ENCODE measurements at regions not wholly inside any gene's neighbourhood (a gene's known extent, or its start where the extent isn't known, plus 50 kb on each side); places are given as distances from the start of the nearest gene placed in this dataset.

GRCh38 chr12:77334806-77335205 is 269.4 kb upstream of the E2F7 start:
- TF ChIP-seq, protein P1, sequence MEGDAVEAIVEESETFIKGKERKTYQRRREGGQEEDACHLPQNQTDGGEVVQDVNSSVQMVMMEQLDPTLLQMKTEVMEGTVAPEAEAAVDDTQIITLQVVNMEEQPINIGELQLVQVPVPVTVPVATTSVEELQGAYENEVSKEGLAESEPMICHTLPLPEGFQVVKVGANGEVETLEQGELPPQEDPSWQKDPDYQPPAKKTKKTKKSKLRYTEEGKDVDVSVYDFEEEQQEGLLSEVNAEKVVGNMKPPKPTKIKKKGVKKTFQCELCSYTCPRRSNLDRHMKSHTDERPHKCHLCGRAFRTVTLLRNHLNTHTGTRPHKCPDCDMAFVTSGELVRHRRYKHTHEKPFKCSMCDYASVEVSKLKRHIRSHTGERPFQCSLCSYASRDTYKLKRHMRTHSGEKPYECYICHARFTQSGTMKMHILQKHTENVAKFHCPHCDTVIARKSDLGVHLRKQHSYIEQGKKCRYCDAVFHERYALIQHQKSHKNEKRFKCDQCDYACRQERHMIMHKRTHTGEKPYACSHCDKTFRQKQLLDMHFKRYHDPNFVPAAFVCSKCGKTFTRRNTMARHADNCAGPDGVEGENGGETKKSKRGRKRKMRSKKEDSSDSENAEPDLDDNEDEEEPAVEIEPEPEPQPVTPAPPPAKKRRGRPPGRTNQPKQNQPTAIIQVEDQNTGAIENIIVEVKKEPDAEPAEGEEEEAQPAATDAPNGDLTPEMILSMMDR (IDR thresholded peaks at IDR 0.05), result no peak

GRCh38 chr12:77328326-77328725 is 263.0 kb upstream of the E2F7 start:
- TF ChIP-seq, protein P1 (IDR thresholded peaks at IDR 0.05), result no peak

- TF ChIP-seq, protein P1 (IDR thresholded peaks at IDR 0.05), result no peak
Measured at GRCh38 chr12:77325511-77326236, 260.3 kb upstream of the E2F7 start.

DNA sequence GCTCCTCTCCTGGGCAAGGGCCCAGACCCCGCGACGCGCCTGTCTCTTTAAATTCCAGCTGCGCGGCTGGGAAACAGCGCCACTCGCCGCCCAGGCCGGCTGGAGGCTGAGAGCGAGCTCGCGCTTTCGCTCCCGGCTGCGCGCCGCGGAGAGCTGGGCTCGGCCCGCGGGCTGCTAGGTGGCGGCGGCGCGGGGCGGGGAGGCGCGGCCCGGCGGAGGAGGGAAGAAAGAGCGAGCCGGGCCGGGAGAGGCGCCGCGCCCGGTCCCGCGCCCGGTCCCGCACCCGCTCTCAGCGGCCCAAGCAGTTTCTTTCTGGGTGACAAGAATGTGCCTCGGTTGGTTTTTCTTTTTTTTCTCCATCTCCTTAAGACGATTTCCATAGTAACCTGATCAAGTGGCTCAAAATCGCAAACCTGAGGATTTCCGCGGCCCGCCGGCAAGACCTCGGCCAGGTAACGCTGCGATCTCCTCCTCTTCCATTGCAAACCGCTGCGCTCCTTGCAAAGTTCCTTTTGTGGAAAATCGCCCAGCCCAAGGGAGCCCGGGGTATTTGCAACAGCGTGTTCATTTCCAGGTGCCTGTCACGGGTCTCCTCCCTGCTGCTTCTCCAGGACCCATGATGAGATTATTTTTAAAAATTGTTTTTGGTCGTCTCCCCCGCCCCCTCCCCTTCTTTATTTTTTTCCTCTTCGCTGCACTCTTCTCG is 259.5 kb upstream of the E2F7 start:
- TF ChIP-seq, protein P1 (IDR thresholded peaks at IDR 0.05), result peak; percentile 75

GRCh38 chr12:77324416-77324762 is 259.0 kb upstream of the E2F7 start:
- TF ChIP-seq, protein P1 (IDR thresholded peaks at IDR 0.05), result no peak

DNA sequence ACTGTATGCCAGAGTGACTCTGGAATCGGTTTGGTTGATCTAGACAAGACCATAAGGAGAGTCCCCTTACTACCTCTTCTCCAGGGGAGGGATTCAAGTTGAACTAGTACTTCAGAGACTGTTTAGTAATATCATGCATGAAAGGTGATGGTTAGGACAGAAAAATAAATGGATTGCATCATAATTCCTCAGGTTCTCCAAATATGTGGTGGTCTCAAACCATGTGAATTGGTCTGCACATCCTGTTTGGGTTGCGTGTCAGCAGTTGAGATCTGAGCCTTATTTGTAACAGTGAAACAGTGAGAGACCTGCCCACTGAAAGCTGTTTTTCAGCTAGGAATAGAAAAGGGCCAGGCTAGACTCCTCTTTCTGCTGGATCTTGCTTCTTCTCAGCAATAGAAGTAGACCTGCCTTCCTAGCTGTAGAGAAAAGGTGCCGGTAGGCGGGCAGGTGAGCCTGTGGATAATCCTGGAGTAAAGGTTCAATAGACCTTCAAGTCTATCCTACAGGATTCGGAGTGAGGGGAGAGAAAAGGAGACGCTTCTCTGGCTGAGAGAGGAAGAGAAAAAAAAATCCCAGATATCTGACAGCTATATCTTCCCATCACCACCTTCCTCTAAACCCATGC is 258.5 kb upstream of the E2F7 start:
- TF ChIP-seq, protein P1 (IDR thresholded peaks at IDR 0.05), result no peak

DNA sequence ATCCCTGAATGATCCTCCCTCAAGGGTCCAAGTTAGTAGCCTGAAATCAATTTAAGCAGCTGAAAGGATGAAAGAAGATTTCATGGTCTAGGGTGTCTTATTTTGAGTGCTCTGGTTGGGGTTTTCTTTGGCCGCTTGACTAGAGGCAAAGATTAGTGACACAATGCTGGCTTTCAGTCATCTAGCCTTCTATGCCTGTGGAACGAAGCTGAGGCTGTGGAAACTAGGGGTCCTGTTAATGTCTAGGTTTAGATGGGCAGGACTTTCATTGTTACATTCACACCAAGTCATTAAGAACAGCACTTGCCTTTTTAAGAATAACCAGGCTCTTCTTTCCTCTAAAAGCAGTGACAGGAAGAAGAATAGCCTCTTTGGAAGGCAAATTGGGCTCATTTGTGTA is 253.8 kb upstream of the E2F7 start:
- TF ChIP-seq, protein P1 (IDR thresholded peaks at IDR 0.05), result no peak

Data from LNCAP (cell line).